ENCODE measurements at regions not wholly inside any gene's neighbourhood (a gene's known extent, or its start where the extent isn't known, plus 50 kb on each side); places are given as distances from the start of the nearest gene placed in this dataset.

DNA sequence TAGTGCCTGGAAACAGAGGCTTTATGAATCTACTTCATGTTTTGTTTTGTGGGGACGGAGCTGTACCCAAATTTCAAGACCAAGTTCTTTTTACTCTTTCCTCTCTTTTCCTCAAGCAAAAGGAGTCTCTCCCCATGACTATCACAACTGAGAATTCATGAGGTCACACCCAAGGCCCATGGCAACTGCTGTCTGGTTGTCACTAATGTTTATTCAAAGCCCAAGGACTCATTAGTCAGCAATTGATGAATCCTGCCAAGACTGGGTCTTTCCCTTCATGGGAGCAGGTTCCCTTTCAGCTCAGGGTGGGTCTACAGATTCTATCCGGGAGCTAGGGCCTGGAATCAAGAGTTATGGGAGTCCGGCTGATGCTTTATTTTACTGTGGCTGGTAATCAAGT is 441.5 kb upstream of the PCDH20 start:
- Histone ChIP-seq H3K4me2 (no peak overlapping the region), H2AFZ (0 out of 2 replicates have a peak overlapping the region, but pooled peaks have one; percentile 43), H3K4me3 (no peak overlapping the region), H3K27ac (ENCODE audit: low read depth) (no peak overlapping the region), H4K20me1 (replicated peaks; ENCODE audit: insufficient read depth) (no peaks in the 10 kb centered on the region), H3K79me2 (replicated peaks; ENCODE audit: insufficient read depth) (no peaks in the 10 kb centered on the region), H3K9me2 (ENCODE audit: insufficient read depth) (0 out of 2 replicates have a peak, but pooled peaks cover 5% of the 10 kb centered on the region), H3F3A (replicated peaks; ENCODE audit: low read depth) (no peaks in the 10 kb centered on the region), H3K27me3 (ENCODE audit: insufficient read depth) (no peaks in the 10 kb centered on the region), H3K4me1 (ENCODE audit: insufficient read depth) (no peaks in the 10 kb centered on the region), H3K36me3 (ENCODE audit: insufficient read depth) (no peaks in the 10 kb centered on the region)
- DNase-seq (ENCODE audit: low spot score) (no peak), ATAC-seq (no peak)
- H3K4me3 Mint-ChIP-seq = no peak overlapping the region
- no peak overlapping the region for H3K27ac Mint-ChIP-seq
- no peaks in the 10 kb centered on the region for H3K4me1 Mint-ChIP-seq
- TF ChIP-seq ZNF331 (CRISPR knock-in tag; IDR thresholded peaks at IDR 0.05; ENCODE audit: low read depth) (no peak), JUNB (IDR thresholded peaks at IDR 0.05; ENCODE audit: unreplicated experiment) (no peak), EZH2phosphoT487 (IDR thresholded peaks at IDR 0.05; ENCODE audit: unreplicated experiment) (no peak), STAT1 (IDR thresholded peaks at IDR 0.05; ENCODE audit: unreplicated experiment) (no peak), CREB1 (CRISPR knock-in tag; IDR thresholded peaks at IDR 0.05; ENCODE audit: low read depth) (no peak), EZH2 (IDR thresholded peaks at IDR 0.05; ENCODE audit: low read depth, unreplicated experiment) (no peak), POLR2AphosphoS5 (IDR thresholded peaks at IDR 0.05; ENCODE audit: low read depth) (no peak), NANOG (IDR thresholded peaks at IDR 0.05; ENCODE audit: borderline replicate concordance) (no peak), ZNF114 (CRISPR knock-in tag; IDR thresholded peaks at IDR 0.05) (no peak)
- TF ChIP-seq, protein P1, sequence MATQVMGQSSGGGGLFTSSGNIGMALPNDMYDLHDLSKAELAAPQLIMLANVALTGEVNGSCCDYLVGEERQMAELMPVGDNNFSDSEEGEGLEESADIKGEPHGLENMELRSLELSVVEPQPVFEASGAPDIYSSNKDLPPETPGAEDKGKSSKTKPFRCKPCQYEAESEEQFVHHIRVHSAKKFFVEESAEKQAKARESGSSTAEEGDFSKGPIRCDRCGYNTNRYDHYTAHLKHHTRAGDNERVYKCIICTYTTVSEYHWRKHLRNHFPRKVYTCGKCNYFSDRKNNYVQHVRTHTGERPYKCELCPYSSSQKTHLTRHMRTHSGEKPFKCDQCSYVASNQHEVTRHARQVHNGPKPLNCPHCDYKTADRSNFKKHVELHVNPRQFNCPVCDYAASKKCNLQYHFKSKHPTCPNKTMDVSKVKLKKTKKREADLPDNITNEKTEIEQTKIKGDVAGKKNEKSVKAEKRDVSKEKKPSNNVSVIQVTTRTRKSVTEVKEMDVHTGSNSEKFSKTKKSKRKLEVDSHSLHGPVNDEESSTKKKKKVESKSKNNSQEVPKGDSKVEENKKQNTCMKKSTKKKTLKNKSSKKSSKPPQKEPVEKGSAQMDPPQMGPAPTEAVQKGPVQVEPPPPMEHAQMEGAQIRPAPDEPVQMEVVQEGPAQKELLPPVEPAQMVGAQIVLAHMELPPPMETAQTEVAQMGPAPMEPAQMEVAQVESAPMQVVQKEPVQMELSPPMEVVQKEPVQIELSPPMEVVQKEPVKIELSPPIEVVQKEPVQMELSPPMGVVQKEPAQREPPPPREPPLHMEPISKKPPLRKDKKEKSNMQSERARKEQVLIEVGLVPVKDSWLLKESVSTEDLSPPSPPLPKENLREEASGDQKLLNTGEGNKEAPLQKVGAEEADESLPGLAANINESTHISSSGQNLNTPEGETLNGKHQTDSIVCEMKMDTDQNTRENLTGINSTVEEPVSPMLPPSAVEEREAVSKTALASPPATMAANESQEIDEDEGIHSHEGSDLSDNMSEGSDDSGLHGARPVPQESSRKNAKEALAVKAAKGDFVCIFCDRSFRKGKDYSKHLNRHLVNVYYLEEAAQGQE (IDR thresholded peaks at IDR 0.05; ENCODE audit: unreplicated experiment) = no peak
- TF ChIP-seq, protein P2, sequence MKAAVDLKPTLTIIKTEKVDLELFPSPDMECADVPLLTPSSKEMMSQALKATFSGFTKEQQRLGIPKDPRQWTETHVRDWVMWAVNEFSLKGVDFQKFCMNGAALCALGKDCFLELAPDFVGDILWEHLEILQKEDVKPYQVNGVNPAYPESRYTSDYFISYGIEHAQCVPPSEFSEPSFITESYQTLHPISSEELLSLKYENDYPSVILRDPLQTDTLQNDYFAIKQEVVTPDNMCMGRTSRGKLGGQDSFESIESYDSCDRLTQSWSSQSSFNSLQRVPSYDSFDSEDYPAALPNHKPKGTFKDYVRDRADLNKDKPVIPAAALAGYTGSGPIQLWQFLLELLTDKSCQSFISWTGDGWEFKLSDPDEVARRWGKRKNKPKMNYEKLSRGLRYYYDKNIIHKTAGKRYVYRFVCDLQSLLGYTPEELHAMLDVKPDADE (IDR thresholded peaks at IDR 0.05) = no peak
- TF ChIP-seq, protein P3, sequence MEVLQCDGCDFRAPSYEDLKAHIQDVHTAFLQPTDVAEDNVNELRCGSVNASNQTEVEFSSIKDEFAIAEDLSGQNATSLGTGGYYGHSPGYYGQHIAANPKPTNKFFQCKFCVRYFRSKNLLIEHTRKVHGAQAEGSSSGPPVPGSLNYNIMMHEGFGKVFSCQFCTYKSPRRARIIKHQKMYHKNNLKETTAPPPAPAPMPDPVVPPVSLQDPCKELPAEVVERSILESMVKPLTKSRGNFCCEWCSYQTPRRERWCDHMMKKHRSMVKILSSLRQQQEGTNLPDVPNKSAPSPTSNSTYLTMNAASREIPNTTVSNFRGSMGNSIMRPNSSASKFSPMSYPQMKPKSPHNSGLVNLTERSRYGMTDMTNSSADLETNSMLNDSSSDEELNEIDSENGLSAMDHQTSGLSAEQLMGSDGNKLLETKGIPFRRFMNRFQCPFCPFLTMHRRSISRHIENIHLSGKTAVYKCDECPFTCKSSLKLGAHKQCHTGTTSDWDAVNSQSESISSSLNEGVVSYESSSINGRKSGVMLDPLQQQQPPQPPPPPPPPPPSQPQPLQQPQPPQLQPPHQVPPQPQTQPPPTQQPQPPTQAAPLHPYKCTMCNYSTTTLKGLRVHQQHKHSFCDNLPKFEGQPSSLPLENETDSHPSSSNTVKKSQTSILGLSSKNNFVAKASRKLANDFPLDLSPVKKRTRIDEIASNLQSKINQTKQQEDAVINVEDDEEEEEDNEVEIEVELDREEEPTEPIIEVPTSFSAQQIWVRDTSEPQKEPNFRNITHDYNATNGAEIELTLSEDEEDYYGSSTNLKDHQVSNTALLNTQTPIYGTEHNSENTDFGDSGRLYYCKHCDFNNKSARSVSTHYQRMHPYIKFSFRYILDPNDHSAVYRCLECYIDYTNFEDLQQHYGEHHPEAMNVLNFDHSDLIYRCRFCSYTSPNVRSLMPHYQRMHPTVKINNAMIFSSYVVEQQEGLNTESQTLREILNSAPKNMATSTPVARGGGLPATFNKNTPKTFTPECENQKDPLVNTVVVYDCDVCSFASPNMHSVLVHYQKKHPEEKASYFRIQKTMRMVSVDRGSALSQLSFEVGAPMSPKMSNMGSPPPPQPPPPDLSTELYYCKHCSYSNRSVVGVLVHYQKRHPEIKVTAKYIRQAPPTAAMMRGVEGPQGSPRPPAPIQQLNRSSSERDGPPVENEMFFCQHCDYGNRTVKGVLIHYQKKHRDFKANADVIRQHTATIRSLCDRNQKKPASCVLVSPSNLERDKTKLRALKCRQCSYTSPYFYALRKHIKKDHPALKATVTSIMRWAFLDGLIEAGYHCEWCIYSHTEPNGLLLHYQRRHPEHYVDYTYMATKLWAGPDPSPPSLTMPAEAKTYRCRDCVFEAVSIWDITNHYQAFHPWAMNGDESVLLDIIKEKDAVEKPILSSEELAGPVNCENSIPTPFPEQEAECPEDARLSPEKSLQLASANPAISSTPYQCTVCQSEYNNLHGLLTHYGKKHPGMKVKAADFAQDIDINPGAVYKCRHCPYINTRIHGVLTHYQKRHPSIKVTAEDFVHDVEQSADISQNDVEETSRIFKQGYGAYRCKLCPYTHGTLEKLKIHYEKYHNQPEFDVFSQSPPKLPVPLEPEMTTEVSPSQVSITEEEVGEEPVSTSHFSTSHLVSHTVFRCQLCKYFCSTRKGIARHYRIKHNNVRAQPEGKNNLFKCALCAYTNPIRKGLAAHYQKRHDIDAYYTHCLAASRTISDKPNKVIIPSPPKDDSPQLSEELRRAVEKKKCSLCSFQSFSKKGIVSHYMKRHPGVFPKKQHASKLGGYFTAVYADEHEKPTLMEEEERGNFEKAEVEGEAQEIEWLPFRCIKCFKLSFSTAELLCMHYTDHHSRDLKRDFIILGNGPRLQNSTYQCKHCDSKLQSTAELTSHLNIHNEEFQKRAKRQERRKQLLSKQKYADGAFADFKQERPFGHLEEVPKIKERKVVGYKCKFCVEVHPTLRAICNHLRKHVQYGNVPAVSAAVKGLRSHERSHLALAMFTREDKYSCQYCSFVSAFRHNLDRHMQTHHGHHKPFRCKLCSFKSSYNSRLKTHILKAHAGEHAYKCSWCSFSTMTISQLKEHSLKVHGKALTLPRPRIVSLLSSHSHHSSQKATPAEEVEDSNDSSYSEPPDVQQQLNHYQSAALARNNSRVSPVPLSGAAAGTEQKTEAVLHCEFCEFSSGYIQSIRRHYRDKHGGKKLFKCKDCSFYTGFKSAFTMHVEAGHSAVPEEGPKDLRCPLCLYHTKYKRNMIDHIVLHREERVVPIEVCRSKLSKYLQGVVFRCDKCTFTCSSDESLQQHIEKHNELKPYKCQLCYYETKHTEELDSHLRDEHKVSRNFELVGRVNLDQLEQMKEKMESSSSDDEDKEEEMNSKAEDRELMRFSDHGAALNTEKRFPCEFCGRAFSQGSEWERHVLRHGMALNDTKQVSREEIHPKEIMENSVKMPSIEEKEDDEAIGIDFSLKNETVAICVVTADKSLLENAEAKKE (CRISPR knock-in tag; IDR thresholded peaks at IDR 0.05) = no peak
- TF ChIP-seq, protein P4, sequence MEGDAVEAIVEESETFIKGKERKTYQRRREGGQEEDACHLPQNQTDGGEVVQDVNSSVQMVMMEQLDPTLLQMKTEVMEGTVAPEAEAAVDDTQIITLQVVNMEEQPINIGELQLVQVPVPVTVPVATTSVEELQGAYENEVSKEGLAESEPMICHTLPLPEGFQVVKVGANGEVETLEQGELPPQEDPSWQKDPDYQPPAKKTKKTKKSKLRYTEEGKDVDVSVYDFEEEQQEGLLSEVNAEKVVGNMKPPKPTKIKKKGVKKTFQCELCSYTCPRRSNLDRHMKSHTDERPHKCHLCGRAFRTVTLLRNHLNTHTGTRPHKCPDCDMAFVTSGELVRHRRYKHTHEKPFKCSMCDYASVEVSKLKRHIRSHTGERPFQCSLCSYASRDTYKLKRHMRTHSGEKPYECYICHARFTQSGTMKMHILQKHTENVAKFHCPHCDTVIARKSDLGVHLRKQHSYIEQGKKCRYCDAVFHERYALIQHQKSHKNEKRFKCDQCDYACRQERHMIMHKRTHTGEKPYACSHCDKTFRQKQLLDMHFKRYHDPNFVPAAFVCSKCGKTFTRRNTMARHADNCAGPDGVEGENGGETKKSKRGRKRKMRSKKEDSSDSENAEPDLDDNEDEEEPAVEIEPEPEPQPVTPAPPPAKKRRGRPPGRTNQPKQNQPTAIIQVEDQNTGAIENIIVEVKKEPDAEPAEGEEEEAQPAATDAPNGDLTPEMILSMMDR (conservative IDR thresholded peaks at IDR 0.05; ENCODE audit: low read depth in 2 of 2) = no peak
- H3K27me3 Mint-ChIP-seq (ENCODE audit: insufficient read depth, low read depth, poor library complexity) = no peaks in the 10 kb centered on the region
- H3K36me3 Mint-ChIP-seq (ENCODE audit: low read depth) = peaks cover 5% of the 10 kb centered on the region; the same call in 2 of the 3 replicates
- peaks cover 7% of the 10 kb centered on the region; the same call in 2 of the 3 replicates for H3K9me3 Mint-ChIP-seq

Data from GM23338 (cell line).